ENCODE measurements at regions not wholly inside any gene's neighbourhood (a gene's known extent, or its start where the extent isn't known, plus 50 kb on each side); places are given as distances from the start of the nearest gene placed in this dataset.

DNA sequence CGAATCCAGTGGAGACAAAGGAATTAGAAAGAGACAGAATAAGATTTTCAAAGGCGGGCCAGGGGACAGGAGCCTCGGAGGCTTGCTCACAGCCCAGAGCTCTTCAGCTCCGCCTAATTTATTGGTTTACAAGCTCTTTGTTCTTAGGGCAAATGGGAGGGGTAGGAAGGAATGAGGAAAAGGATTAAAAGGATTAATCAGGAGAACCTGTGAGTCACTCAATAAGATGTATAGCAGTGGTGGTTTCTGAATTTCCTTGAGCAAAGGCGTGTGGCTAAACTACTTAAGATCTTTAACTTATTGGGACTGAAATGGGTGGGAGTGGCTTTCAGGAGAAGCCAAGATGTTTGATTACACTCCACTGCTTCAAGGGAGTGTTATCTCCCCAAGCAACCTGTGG, 456.0 kb upstream of the SPANXN1 start (continued):
- TF ChIP-seq HNRNPK (IDR thresholded peaks at IDR 0.05; ENCODE audit: low read depth, low read length, poor library complexity, severe bottlenecking) (no peak), SUZ12 (IDR thresholded peaks at IDR 0.05; ENCODE audit: low read depth, low read length) (no peak), JDP2 (CRISPR knock-in tag; IDR thresholded peaks at IDR 0.05; ENCODE audit: borderline replicate concordance) (no peak)

DNA sequence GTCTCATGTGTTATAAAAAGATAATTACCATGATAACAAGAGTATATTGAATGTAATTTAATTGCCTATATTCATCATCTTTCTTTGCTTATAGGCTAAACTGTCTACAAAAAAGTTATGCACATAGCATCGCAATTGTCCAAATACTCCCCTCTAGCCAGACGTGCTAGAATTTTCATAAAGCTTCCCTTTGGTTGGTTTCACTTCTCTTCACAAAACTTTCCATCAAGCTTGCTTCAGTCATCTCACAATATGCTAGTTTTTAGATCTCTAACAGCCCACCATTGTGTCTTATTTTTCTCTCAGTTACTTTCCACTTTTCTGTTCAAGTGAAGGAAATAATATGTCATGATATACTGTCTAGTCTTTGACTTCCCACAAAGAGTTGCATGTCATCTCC, 448.3 kb upstream of the SPANXN1 start:
- Histone ChIP-seq H3K9ac (ENCODE audit: insufficient read depth, low read depth, low read length) (no peak overlapping the region), H3K4me3 (replicated peaks in 1 of 3; ENCODE audit: insufficient read depth in 1 of 3, low read depth in 2 of 3, low read length in 3 of 3) (no peak overlapping the region), H3K79me2 (ENCODE audit: insufficient read depth, low read length) (no peaks in the 10 kb centered on the region), H3K27me3 (ENCODE audit: control insufficient read depth in 1 of 2, insufficient read depth in 2 of 2, low read length in 2 of 2) (no peaks in the 10 kb centered on the region), H3K4me1 (ENCODE audit: insufficient read depth, low read length) (no peaks in the 10 kb centered on the region), H4K20me1 (ENCODE audit: insufficient read depth, low read length) (no peaks in the 10 kb centered on the region), H3K4me2 (ENCODE audit: low read depth, low read length) (no peak overlapping the region), H2AFZ (ENCODE audit: low read length) (no peak overlapping the region), H3K27ac (ENCODE audit: extremely low read length, insufficient read depth, low read length) (no peak overlapping the region), H3K36me3 (replicated peaks in 1 of 2; ENCODE audit: control insufficient read depth in 1 of 2, insufficient read depth in 2 of 2, low read length in 2 of 2) (no peaks in the 10 kb centered on the region), H3K9me3 (ENCODE audit: low read length) (peaks cover 49% of the 10 kb centered on the region)
- DNase-seq (ENCODE audit: low spot score) (no peak), FAIRE-seq (no peak), ATAC-seq (no peak)
- WGBS (ENCODE audit: low lambda C conversion rate): 0% methylated on average over 2 of the region's 2 CpGs
- ChIA-PET CTCF (ENCODE audit: low intra/inter-chr PET ratio, low total read pairs) (no interaction called here), POLR2A (no interaction called here)
- BruUV-seq (replicated peaks): no TSS peak
- in situ Hi-C loops (cut with HindIII; ENCODE audit: extremely low pct_ligation_motif_present, low pct_unique_long_range_greater_than_20kb): no loop called here
- intact Hi-C loops (cut with micrococcal nuclease; ENCODE audit: unreplicated experiment): no loop called here
- TF ChIP-seq SRSF1 (optimal IDR thresholded peaks at IDR 0.05; ENCODE audit: low read depth, low read length) (no peak), FOXA1 (IDR thresholded peaks at IDR 0.05) (no peak), FOXA1 (CRISPR knock-in tag; IDR thresholded peaks at IDR 0.05) (no peak), RBAK (CRISPR knock-in tag; IDR thresholded peaks at IDR 0.05) (no peak), ZNF431 (CRISPR knock-in tag; IDR thresholded peaks at IDR 0.05; ENCODE audit: borderline replicate concordance, low read depth) (no peak), MZF1 (CRISPR knock-in tag; IDR thresholded peaks at IDR 0.05; ENCODE audit: borderline replicate concordance) (no peak), MAFF (IDR thresholded peaks at IDR 0.05; ENCODE audit: low read depth, low read length) (no peak), ZNF484 (CRISPR knock-in tag; IDR thresholded peaks at IDR 0.05; ENCODE audit: borderline replicate concordance, low read depth) (no peak), RXRB (CRISPR knock-in tag; IDR thresholded peaks at IDR 0.05; ENCODE audit: borderline replicate concordance) (no peak), REXO4 (CRISPR knock-in tag; IDR thresholded peaks at IDR 0.05; ENCODE audit: borderline replicate concordance) (no peak), PITX1 (CRISPR knock-in tag; IDR thresholded peaks at IDR 0.05) (no peak)
- TF ChIP-seq, protein P1, sequence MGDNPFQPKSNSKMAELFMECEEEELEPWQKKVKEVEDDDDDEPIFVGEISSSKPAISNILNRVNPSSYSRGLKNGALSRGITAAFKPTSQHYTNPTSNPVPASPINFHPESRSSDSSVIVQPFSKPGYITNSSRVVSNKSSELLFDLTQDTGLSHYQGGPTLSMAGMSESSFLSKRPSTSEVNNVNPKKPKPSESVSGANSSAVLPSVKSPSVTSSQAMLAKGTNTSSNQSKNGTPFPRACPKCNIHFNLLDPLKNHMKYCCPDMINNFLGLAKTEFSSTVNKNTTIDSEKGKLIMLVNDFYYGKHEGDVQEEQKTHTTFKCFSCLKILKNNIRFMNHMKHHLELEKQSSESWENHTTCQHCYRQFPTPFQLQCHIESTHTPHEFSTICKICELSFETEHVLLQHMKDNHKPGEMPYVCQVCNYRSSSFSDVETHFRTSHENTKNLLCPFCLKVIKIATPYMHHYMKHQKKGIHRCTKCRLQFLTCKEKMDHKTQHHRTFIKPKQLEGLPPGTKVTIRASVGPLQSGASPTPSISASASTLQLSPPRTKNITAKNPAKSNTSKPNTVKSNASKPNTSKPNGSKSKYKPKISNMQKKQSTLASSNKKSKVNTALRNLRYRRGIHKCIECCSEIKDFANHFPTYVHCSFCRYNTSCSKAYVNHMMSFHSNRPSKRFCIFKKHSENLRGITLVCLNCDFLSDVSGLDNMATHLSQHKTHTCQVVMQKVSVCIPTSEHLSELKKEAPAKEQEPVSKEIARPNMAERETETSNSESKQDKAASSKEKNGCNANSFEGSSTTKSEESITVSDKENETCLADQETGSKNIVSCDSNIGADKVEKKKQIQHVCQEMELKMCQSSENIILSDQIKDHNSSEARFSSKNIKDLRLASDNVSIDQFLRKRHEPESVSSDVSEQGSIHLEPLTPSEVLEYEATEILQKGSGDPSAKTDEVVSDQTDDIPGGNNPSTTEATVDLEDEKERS (CRISPR knock-in tag; IDR thresholded peaks at IDR 0.05): no peak
- TF ChIP-seq, protein P2, sequence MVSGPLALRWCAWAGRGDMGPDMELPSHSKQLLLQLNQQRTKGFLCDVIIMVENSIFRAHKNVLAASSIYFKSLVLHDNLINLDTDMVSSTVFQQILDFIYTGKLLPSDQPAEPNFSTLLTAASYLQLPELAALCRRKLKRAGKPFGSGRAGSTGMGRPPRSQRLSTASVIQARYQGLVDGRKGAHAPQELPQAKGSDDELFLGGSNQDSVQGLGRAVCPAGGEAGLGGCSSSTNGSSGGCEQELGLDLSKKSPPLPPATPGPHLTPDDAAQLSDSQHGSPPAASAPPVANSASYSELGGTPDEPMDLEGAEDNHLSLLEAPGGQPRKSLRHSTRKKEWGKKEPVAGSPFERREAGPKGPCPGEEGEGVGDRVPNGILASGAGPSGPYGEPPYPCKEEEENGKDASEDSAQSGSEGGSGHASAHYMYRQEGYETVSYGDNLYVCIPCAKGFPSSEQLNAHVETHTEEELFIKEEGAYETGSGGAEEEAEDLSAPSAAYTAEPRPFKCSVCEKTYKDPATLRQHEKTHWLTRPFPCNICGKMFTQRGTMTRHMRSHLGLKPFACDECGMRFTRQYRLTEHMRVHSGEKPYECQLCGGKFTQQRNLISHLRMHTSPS (CRISPR knock-in tag; IDR thresholded peaks at IDR 0.05; ENCODE audit: low read depth): no peak
- TF ChIP-seq, protein P3, sequence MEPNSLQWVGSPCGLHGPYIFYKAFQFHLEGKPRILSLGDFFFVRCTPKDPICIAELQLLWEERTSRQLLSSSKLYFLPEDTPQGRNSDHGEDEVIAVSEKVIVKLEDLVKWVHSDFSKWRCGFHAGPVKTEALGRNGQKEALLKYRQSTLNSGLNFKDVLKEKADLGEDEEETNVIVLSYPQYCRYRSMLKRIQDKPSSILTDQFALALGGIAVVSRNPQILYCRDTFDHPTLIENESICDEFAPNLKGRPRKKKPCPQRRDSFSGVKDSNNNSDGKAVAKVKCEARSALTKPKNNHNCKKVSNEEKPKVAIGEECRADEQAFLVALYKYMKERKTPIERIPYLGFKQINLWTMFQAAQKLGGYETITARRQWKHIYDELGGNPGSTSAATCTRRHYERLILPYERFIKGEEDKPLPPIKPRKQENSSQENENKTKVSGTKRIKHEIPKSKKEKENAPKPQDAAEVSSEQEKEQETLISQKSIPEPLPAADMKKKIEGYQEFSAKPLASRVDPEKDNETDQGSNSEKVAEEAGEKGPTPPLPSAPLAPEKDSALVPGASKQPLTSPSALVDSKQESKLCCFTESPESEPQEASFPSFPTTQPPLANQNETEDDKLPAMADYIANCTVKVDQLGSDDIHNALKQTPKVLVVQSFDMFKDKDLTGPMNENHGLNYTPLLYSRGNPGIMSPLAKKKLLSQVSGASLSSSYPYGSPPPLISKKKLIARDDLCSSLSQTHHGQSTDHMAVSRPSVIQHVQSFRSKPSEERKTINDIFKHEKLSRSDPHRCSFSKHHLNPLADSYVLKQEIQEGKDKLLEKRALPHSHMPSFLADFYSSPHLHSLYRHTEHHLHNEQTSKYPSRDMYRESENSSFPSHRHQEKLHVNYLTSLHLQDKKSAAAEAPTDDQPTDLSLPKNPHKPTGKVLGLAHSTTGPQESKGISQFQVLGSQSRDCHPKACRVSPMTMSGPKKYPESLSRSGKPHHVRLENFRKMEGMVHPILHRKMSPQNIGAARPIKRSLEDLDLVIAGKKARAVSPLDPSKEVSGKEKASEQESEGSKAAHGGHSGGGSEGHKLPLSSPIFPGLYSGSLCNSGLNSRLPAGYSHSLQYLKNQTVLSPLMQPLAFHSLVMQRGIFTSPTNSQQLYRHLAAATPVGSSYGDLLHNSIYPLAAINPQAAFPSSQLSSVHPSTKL (CRISPR knock-in tag; IDR thresholded peaks at IDR 0.05): no peak

All from HepG2 (cell line).